Suppressor macrophage (primary cell): ENCODE measurements at regions not wholly inside any gene's neighbourhood (a gene's known extent, or its start where the extent isn't known, plus 50 kb on each side); places are given as distances from the start of the nearest gene placed in this dataset.

Experiments used
- DNase-seq, 4 experiments: peaks; one replicate each; pipeline ENCODE4 v3.0.0-alpha.2; 2020 to 2022

DNA sequence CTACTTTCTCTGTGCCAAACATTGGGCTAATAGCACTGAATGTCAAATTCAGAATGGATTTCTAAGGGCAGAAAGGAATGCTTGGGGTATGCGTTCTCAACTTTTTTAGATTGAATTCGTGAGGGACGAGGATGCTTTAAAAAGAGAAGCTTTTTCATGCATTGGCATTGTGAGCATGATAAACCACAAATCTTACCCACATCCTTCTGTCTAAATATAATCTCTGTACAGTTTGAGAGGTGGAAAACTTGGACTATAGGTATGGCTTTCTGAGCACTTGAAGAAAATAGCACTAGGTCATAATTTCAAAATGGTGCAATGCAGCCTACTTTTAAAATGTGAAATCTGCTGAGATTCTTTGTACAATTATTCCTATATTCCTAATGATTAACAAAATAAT lies 71.4 kb upstream of the HHIP start:
- DNase-seq, result no peak

DNA sequence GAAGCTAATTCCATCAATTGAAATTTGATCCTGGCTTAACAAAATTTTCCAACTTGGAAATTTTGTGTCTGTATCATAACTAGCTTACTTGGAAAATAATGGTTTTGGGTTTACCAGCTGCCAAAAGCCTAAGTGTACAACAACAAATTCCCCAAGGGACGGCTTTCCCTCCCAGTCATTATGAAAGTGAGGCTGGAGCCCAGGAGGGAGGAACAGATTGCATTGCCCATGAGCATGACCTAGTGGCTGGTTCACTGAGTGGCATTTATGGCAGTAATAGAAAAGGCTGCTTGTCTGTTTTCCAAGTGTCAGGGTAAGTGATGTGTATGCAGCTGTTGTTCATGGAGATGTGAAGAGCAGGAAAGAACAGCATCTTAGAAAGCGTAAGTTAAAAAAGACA lies 70.8 kb upstream of the HHIP start:
- no peak for DNase-seq

DNA sequence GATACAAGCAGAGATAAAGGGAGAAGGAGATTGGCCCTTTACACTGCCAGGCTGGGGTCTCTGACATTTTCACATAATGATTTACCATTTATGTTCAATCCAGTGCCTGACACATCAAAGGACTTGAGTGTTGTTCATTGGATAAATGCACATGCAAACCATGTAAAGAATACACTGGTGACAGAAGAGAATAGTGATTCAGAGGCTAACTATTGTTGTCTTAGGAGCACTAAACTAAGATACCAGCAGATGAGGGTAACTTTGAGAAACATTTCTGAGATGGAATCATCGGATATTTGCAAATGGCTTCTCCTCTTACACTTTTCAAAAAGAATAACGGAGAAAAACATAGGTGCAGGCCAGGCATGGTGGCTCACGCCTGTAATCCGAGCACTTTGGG lies 67.3 kb upstream of the HHIP start:
- DNase-seq, result no peak

DNA sequence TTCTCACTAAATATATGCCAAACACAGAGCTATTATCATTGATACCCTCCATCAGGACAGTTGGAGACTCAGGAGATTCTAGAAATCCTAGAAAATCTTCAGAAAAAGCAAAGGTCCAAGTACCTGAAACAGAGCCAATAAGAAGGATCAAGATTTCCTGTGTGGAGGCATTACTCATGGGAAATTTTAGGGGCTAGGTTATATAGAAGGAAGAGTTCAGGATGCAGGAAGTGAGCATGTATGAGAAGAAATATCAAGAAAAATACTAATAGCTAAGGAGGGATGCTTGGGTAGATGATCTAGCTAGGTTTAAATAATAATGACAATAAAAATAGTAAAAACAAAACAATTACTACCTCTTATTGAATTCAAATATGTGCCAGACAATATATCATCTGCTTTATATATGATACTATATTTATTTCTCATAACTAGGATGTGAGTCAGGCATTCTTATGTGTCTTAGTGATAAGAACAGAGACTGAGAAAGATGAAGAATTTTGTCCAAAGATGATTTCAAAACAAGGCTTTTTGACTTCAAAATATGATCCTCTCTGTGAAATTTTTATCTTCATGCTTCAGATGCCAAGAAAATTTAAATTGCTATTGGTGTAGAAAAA lies 66.4 kb upstream of the HHIP start:
- DNase-seq, result no peak

DNA sequence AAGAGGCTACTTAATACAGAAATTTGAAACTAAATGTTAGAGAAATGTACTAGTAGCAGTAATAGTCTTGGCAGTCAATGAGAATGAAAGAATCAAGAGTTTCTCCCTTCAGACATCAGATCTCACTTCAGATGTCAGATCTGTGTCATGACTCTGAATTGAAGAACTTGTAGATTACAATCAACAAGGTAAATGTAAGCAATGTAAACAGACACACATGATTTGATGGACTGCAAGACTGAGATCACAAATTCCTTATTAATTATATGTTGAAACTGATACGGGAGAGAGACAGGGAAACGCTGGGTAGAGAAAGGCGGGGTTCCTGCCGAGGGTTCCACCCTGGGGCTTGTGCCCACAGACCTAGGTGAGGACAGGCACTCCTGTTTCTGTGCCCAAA lies 65.5 kb upstream of the HHIP start:
- DNase-seq, result no peak

DNA sequence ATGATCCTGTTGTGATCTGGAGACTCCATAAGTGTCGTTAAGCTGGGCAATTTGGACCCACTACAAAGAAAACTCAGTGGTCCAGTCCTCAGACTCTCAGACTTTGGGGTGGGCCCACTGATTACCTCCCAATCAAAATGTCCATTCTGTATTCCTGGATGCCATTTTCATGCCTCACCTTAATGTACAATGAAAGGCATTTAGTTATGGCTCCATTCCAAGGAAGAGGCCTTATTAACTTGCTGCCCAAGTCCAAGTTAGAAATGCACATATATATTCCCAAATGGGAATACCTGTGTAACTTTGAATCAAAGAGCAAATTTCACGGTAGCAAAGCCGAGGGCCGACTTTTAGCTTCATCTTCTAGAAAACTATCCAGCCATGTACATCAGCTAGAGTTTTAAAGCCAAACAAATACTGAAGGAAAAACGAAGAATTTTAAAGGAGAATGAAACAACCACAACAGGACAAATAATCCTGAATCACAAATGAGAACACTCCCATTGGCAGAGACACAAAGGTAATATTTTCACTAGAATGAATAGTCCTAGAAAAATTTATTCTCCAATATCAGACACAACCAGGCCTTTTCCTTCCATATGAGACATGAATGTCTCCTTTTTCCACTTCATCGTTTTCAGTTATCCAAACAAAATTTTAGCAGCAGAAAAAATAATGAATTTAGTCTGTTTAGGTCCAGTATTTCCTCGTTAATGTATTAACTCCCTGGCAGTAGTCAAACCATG lies 63.7 kb upstream of the HHIP start:
- no peak for DNase-seq

DNA sequence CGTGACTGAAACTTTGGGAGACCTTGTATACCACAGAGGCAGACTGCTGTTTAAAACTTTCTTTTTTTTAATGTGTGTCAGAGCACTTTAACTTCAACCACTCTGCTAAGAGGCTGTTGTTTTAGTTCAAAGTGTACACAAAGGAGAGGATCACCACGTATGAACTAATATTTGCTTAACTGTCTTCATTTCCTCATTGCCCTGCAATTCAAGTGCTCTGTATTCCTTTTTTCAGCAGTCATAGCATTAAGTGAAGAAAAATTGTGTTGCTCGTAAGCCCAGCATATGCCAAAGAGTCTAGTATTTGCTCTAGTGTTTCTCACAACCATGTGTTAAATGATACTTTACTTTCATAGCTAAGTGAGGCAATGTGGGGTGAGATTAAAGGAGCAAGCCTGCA lies 63.0 kb upstream of the HHIP start:
- DNase-seq, result no peak

DNA sequence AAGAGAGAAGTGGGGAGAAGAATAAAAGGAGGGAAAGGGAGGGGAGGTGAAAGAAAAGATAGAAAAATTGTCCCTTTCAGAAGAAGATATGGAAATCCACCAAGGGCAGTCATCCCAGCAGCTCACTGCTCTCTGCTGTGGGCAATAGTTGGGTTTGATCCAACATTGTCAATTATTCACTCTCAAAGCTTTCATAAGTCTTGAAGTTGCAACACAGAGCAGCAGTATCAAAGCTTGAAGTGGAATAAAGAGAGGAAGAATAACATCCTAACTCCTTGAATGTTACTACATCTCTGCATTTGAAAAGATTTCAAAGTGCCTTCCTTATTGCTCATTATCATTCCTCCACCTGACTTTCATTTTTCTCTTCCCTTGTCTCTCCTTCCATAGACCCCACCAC lies 62.3 kb upstream of the HHIP start:
- DNase-seq, result no peak

DNA sequence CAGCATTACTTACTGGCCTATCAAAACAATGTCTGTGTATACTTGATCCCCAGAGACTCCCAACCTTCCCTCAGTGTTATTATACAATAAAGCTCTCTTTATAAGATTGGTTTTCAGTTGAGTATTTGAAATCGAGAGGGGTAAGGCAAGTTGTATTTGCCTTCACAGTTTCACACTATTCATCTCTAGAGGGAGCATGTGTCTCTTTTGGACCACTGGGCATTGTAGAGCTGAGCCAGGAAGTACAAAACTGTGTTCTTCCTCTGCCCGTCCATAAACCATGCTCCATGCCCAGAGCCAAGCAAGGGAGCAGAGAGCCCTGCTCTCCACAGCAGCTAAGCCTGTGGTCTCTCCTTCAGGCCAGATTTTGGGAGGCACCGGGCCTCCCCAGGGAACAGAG lies 61.5 kb upstream of the HHIP start:
- no peak for DNase-seq

DNA sequence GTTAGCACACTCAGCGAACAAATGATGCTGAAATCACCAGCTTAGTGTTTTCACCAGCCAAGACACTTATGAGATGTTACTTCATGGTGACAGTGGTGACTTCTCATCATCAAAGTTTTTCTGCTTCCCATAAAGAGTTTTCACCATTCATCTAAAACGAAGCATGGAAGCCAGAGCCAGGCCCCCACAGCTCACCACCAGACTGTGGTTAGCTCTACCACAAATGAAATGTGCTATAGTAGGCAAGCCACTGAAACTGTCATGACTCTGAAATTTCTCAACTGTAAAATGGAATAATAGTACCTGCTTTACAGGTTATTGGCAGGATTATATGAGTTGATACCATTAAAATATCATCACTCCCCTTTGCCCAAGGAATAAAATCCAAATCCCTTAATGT lies 56.4 kb upstream of the HHIP start:
- no peak for DNase-seq

DNA sequence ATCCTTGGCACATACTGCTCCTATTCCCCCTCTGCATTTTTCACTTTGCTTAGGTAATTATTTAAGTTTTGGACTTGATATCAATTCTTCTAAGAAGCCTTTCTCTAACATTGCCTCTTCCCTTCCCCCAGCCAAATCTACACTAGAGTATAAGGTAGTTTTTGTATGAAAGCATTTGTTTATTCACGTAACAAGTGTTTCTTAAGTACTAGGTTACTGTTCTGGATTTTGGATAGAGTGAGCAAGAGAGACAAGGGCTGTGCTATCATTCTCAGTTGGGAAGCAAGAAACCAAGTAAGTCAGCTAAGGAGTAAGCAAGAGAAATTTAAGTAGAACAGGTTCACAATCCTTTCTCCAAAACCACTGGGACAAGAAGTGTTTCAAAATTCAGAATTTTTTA lies 55.9 kb upstream of the HHIP start:
- no peak for DNase-seq

DNA sequence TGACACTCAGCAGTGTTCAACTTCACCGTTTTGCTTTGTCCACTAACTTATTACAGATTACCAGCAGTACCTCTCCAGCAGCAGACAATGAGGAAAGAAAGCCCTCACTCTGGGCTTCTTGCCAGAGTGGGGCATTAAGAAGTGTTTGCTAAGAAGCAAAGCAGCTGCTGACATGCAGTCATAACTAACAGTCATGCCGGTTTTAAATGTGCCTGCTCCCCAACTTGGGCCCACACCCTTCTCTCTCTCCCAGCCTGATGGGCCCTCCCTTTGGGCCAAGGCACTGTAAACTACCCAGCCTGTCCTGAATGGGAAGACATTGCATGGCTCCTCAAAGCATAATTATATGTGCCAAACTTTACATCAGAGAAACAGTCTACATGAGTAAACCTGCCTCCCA lies 54.6 kb upstream of the HHIP start:
- no peak for DNase-seq

DNA sequence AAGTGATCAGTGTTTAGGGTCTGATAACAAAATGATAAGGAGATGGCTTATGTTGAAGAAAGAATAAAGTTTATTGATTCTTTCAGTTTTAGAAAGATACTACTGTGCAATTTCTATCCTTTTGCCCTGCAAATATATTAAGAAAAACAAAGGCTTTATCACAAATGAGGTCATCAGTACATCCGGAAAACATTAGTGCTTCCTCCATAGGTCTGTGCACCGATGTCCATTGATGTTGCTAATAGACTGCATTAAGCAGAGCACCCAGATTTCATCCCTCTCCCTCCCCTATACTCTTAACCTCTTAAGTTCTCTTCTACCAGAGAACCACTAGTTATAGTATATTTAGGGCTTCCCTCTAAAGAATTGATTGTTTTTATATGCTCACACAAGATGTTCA lies 53.7 kb upstream of the HHIP start:
- DNase-seq, result no peak

DNA sequence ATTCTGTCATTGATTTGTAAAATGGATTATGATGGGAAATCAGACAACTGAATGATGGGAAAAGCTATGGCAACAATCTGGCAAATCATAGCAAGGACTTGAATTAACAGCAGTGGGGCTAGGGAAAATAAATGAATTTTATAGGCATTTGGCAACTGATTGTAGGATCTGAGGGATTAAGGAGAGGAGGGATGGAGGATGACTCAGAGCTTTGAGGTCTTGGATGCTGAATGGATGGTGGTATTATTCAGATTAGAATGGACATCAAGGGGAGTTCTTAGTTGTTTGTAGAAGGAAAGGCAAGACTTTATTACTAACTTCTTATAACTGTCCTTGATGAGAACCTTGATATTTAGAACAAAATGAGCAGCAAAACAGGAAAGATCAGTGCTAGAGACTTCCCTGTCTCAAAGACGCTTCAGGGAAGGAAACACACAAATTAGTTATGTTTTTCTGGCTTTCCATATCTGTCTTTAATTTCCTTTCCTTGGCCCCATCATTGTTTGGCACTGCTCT lies 51.4 kb upstream of the HHIP start:
- no peak for DNase-seq

DNA sequence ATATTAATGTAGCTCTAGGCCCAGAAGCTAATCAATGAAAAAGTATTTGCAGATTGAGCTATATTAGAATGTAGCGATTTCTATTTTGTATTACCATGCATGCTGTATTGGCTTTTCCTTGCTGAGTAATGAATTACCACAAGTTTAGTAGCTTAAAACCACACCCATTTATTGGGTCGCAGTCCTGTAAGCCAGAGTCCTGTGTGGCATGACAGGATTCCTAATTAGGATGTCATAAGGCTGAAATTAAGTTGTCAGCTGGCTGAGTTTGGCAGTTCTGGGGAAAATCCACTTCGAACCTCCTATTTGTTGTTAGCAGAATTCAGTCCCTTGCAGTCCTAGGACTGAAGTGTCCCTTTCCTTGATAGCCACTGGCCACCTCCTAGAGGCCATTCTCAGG lies 50.3 kb upstream of the HHIP start:
- DNase-seq, result no peak
